K562 (cell line): ENCODE measurements at regions not wholly inside any gene's neighbourhood (a gene's known extent, or its start where the extent isn't known, plus 50 kb on each side); places are given as distances from the start of the nearest gene placed in this dataset.

Source experiments
- CBFA2T3 ChIP-seq: fragments of 450-650 bp; IDR thresholded peaks from 2 replicates; pipeline ENCODE4 v1.6.1; 2017
- CTBP1 ChIP-seq: fragments of 450-650 bp; IDR thresholded peaks from 2 replicates; pipeline ENCODE4 v1.6.1; 2016; ENCODE audit warnings: borderline replicate concordance
- DPF2 ChIP-seq: fragments of 450-650 bp; IDR thresholded peaks from 2 replicates; pipeline ENCODE4 v1.6.1; 2016
- FOSL1 ChIP-seq: fragments of 200-800 bp; sonication (Bioruptor generic); conservative IDR thresholded peaks from 2 replicates; pipeline ENCODE4 v1.6.1; 2016; ENCODE audit warnings: missing genetic modification characterization, missing compliant biosample characterization
- NFIC ChIP-seq: fragments of 450-650 bp; IDR thresholded peaks from 2 replicates; pipeline ENCODE4 v1.6.1; 2017; ENCODE audit warnings: mild to moderate bottlenecking, inconsistent platforms
- NFIX ChIP-seq: fragments of 250-450 bp; sonication (Bioruptor Pico); IDR thresholded peaks from 2 replicates; pipeline ENCODE4 v1.4.0; 2020; ENCODE audit warnings: low read depth, mild to moderate bottlenecking, moderate library complexity
- RCOR1 ChIP-seq, 2 experiments: IDR thresholded peaks; 2 replicates each; pipeline ENCODE4 v1.6.1; 2012; ENCODE audit warnings: low read depth in 2 of 2, low read length in 2 of 2, borderline replicate concordance in 1 of 2, improper control_type of control experiment in 1 of 2
- SMARCC2 ChIP-seq: fragments of 450-650 bp; IDR thresholded peaks from 2 replicates; pipeline ENCODE4 v1.6.1; 2017; ENCODE audit warnings: antibody characterized with exemption, moderate library complexity, mild to moderate bottlenecking, low read depth
- SOX6 ChIP-seq: fragments of 450-650 bp; IDR thresholded peaks from 2 replicates; pipeline ENCODE4 v1.6.1; 2014; ENCODE audit warnings: mild to moderate bottlenecking
- TCF3 ChIP-seq: sonication (generic); formaldehyde crosslinking; IDR thresholded peaks from 2 replicates; pipeline ENCODE4 v1.4.0; 2020; ENCODE audit warnings: mild to moderate bottlenecking, missing genetic modification reagents
- TEAD4 ChIP-seq, 2 experiments: sonication (generic) in 1 of 2; formaldehyde crosslinking in 1 of 2; IDR thresholded peaks; 2 replicates each; pipeline versions ENCODE4 v1.6.1 to v1.8.0; 2012 to 2022; ENCODE audit warnings: borderline replicate concordance in 1 of 2, inconsistent platforms in 1 of 2, low read length in 1 of 2, mild to moderate bottlenecking in 1 of 2, missing genetic modification reagents in 1 of 2
- TF ChIP-seq, protein P1 (sequence below): fragments of 450-650 bp; IDR thresholded peaks from 2 replicates; pipeline ENCODE4 v1.6.1; 2016; ENCODE audit warnings: mild to moderate bottlenecking, moderate library complexity
- TF ChIP-seq, protein P2 (sequence below): fragments of 450-650 bp; IDR thresholded peaks from 2 replicates; pipeline ENCODE4 v1.6.1; 2017; ENCODE audit warnings: mild to moderate bottlenecking, moderate library complexity
- TF ChIP-seq, protein P3 (sequence below): fragments of 450-650 bp; IDR thresholded peaks from 2 replicates; pipeline ENCODE4 v1.6.1; 2016; ENCODE audit warnings: borderline replicate concordance

DNA sequence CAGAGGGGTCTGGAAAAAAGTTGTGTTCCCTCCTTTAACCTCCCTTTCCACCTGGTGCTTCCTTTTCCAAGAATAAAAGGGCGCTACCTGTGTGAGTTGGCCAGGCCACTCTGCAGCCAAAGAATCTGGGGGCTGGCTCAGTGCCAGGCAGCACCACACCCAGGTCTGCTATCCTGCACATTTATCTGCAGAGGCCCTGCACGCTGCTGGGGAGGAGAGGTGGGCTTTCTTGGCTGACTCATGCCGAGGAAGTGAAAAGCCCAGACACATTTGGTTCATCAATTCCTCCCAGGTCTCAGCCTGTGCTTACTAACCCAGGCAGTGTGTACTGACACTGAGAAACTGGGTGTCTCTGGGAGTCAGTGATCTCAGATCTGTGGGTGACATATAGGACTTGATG lies 79.8 kb upstream of the F3 start (continued):
- TF ChIP-seq, protein P1, sequence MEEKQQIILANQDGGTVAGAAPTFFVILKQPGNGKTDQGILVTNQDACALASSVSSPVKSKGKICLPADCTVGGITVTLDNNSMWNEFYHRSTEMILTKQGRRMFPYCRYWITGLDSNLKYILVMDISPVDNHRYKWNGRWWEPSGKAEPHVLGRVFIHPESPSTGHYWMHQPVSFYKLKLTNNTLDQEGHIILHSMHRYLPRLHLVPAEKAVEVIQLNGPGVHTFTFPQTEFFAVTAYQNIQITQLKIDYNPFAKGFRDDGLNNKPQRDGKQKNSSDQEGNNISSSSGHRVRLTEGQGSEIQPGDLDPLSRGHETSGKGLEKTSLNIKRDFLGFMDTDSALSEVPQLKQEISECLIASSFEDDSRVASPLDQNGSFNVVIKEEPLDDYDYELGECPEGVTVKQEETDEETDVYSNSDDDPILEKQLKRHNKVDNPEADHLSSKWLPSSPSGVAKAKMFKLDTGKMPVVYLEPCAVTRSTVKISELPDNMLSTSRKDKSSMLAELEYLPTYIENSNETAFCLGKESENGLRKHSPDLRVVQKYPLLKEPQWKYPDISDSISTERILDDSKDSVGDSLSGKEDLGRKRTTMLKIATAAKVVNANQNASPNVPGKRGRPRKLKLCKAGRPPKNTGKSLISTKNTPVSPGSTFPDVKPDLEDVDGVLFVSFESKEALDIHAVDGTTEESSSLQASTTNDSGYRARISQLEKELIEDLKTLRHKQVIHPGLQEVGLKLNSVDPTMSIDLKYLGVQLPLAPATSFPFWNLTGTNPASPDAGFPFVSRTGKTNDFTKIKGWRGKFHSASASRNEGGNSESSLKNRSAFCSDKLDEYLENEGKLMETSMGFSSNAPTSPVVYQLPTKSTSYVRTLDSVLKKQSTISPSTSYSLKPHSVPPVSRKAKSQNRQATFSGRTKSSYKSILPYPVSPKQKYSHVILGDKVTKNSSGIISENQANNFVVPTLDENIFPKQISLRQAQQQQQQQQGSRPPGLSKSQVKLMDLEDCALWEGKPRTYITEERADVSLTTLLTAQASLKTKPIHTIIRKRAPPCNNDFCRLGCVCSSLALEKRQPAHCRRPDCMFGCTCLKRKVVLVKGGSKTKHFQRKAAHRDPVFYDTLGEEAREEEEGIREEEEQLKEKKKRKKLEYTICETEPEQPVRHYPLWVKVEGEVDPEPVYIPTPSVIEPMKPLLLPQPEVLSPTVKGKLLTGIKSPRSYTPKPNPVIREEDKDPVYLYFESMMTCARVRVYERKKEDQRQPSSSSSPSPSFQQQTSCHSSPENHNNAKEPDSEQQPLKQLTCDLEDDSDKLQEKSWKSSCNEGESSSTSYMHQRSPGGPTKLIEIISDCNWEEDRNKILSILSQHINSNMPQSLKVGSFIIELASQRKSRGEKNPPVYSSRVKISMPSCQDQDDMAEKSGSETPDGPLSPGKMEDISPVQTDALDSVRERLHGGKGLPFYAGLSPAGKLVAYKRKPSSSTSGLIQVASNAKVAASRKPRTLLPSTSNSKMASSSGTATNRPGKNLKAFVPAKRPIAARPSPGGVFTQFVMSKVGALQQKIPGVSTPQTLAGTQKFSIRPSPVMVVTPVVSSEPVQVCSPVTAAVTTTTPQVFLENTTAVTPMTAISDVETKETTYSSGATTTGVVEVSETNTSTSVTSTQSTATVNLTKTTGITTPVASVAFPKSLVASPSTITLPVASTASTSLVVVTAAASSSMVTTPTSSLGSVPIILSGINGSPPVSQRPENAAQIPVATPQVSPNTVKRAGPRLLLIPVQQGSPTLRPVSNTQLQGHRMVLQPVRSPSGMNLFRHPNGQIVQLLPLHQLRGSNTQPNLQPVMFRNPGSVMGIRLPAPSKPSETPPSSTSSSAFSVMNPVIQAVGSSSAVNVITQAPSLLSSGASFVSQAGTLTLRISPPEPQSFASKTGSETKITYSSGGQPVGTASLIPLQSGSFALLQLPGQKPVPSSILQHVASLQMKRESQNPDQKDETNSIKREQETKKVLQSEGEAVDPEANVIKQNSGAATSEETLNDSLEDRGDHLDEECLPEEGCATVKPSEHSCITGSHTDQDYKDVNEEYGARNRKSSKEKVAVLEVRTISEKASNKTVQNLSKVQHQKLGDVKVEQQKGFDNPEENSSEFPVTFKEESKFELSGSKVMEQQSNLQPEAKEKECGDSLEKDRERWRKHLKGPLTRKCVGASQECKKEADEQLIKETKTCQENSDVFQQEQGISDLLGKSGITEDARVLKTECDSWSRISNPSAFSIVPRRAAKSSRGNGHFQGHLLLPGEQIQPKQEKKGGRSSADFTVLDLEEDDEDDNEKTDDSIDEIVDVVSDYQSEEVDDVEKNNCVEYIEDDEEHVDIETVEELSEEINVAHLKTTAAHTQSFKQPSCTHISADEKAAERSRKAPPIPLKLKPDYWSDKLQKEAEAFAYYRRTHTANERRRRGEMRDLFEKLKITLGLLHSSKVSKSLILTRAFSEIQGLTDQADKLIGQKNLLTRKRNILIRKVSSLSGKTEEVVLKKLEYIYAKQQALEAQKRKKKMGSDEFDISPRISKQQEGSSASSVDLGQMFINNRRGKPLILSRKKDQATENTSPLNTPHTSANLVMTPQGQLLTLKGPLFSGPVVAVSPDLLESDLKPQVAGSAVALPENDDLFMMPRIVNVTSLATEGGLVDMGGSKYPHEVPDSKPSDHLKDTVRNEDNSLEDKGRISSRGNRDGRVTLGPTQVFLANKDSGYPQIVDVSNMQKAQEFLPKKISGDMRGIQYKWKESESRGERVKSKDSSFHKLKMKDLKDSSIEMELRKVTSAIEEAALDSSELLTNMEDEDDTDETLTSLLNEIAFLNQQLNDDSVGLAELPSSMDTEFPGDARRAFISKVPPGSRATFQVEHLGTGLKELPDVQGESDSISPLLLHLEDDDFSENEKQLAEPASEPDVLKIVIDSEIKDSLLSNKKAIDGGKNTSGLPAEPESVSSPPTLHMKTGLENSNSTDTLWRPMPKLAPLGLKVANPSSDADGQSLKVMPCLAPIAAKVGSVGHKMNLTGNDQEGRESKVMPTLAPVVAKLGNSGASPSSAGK, result no peak
- TF ChIP-seq SOX6 (no peak), FOSL1 (tag) (peak; percentile 77), CBFA2T3 (peak; percentile 64), NFIX (CRISPR knock-in tag) (peak; percentile 25; the same call in 1 of the 2 replicates), SMARCC2 (no peak), TEAD4 (IDR thresholded peaks at IDR 0.05; ENCODE audit: low read length) (peak; percentile 54), TEAD4 (CRISPR knock-in tag; IDR thresholded peaks at IDR 0.05; ENCODE audit: borderline replicate concordance) (no peak), TCF3 (peak; percentile 13; the same call in 1 of the 2 replicates), CTBP1 (peak; percentile 22; the same call in 1 of the 2 replicates), DPF2 (peak; percentile 36; the same call in 1 of the 2 replicates), NFIC (peak; percentile 96), RCOR1 (IDR thresholded peaks at IDR 0.05; ENCODE audit: borderline replicate concordance in 1 of 2, low read depth in 2 of 2, low read length in 2 of 2) (peak in 1 of 2 experiments; percentile 28; a peak in 1 of 4 replicates)
- TF ChIP-seq, protein P2, sequence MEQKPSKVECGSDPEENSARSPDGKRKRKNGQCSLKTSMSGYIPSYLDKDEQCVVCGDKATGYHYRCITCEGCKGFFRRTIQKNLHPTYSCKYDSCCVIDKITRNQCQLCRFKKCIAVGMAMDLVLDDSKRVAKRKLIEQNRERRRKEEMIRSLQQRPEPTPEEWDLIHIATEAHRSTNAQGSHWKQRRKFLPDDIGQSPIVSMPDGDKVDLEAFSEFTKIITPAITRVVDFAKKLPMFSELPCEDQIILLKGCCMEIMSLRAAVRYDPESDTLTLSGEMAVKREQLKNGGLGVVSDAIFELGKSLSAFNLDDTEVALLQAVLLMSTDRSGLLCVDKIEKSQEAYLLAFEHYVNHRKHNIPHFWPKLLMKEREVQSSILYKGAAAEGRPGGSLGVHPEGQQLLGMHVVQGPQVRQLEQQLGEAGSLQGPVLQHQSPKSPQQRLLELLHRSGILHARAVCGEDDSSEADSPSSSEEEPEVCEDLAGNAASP, result no peak
- TF ChIP-seq, protein P3, sequence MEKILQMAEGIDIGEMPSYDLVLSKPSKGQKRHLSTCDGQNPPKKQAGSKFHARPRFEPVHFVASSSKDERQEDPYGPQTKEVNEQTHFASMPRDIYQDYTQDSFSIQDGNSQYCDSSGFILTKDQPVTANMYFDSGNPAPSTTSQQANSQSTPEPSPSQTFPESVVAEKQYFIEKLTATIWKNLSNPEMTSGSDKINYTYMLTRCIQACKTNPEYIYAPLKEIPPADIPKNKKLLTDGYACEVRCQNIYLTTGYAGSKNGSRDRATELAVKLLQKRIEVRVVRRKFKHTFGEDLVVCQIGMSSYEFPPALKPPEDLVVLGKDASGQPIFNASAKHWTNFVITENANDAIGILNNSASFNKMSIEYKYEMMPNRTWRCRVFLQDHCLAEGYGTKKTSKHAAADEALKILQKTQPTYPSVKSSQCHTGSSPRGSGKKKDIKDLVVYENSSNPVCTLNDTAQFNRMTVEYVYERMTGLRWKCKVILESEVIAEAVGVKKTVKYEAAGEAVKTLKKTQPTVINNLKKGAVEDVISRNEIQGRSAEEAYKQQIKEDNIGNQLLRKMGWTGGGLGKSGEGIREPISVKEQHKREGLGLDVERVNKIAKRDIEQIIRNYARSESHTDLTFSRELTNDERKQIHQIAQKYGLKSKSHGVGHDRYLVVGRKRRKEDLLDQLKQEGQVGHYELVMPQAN, result no peak
- TF ChIP-seq, all 486 proteins: peak for 15
